ENCODE measurements at regions not wholly inside any gene's neighbourhood (a gene's known extent, or its start where the extent isn't known, plus 50 kb on each side); places are given as distances from the start of the nearest gene placed in this dataset.

GRCh38 chr11:116262370-116262769, 510.4 kb downstream of the BUD13 start:
- Histone ChIP-seq H3K27me3 (peaks cover 0 to 13% (median 4%) of the 10 kb centered on the region in 3 donors), H3K36me3 (no peaks in the 10 kb centered on the region), H3K4me1 (no peaks in the 10 kb centered on the region), H3K9me3 (no peaks in the 10 kb centered on the region), H3K27ac (no peak overlapping the region), H3K4me3 (no peak overlapping the region)
- in situ Hi-C loops (cut with MboI; ENCODE audit: low sequenced_read_pairs in 4 of 4) (loop anchor here in 1 of 4 donors (25.0 kb wide), 1 partner anchor 925 kb away; no protein-coding TSS in a partner anchor), intact Hi-C loops (cut with DNase I; ENCODE audit: low total_unique reads) (no loop called here)
- no peak for DNase-seq
- no peak for ATAC-seq
- TF ChIP-seq, protein P1, sequence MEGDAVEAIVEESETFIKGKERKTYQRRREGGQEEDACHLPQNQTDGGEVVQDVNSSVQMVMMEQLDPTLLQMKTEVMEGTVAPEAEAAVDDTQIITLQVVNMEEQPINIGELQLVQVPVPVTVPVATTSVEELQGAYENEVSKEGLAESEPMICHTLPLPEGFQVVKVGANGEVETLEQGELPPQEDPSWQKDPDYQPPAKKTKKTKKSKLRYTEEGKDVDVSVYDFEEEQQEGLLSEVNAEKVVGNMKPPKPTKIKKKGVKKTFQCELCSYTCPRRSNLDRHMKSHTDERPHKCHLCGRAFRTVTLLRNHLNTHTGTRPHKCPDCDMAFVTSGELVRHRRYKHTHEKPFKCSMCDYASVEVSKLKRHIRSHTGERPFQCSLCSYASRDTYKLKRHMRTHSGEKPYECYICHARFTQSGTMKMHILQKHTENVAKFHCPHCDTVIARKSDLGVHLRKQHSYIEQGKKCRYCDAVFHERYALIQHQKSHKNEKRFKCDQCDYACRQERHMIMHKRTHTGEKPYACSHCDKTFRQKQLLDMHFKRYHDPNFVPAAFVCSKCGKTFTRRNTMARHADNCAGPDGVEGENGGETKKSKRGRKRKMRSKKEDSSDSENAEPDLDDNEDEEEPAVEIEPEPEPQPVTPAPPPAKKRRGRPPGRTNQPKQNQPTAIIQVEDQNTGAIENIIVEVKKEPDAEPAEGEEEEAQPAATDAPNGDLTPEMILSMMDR (IDR thresholded peaks at IDR 0.05 in 4 of 5, conservative IDR thresholded peaks at IDR 0.05 in 1 of 5) = no peak
- no peak for TF ChIP-seq POLR2A (IDR thresholded peaks at IDR 0.05)

DNA sequence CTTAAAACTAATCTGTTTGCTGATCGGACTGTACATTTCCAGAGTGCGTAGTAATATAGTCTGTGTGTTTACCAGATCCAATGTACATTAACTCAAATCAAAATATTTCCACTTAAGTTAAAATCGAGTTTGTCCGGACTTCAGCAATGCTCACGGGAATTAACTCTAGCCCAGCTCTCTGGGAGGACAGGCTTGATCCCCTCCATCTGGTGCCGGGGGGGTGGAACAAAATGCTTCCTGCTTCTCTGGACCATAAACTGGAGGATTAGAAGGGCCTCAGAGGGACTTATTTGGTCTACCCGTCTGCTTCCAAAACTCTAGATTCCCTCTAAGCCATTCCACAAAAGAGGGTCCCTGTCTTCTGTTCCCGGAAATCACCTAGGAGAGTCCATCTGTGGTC, 511.2 kb downstream of the BUD13 start:
- Histone ChIP-seq H3K9me3 (no peaks in the 10 kb centered on the region), H3K36me3 (no peaks in the 10 kb centered on the region), H3K27me3 (peaks cover 0 to 13% (median 4%) of the 10 kb centered on the region in 3 donors), H3K4me1 (no peaks in the 10 kb centered on the region), H3K4me3 (no peak overlapping the region), H3K27ac (no peak overlapping the region)
- DNase-seq (no peak), ATAC-seq (no peak)
- TF ChIP-seq, protein P1 (IDR thresholded peaks at IDR 0.05 in 4 of 5, conservative IDR thresholded peaks at IDR 0.05 in 1 of 5) = no peak
- TF ChIP-seq POLR2A (IDR thresholded peaks at IDR 0.05) = no peak
- intact Hi-C loops (cut with DNase I; ENCODE audit: low total_unique reads) = no loop called here
- in situ Hi-C loops (cut with MboI; ENCODE audit: low sequenced_read_pairs in 4 of 4) = loop anchor here in 1 of 4 donors (25.0 kb wide), 1 partner anchor 924 kb away; no protein-coding TSS in a partner anchor

- H3K36me3 ChIP-seq = no peaks in the 10 kb centered on the region
- H3K9me3 ChIP-seq = no peaks in the 10 kb centered on the region
- intact Hi-C loops (cut with DNase I; ENCODE audit: low total_unique reads) (no loop called here), in situ Hi-C loops (cut with MboI; ENCODE audit: low sequenced_read_pairs in 4 of 4) (loop anchor here in 1 of 4 donors (25.0 kb wide), 1 partner anchor 922 kb away; no protein-coding TSS in a partner anchor)
- TF ChIP-seq, protein P1 (IDR thresholded peaks at IDR 0.05 in 4 of 5, conservative IDR thresholded peaks at IDR 0.05 in 1 of 5) = no peak
- no peak for TF ChIP-seq POLR2A (IDR thresholded peaks at IDR 0.05)
- peaks cover 0 to 11% (median 4%) of the 10 kb centered on the region in 3 donors for H3K27me3 ChIP-seq
- ATAC-seq (no peak), DNase-seq (no peak)
- H3K27ac ChIP-seq = no peak overlapping the region
- H3K4me3 ChIP-seq = no peak overlapping the region
- H3K4me1 ChIP-seq = no peaks in the 10 kb centered on the region
Observed at GRCh38 chr11:116258821-116259220, 514.0 kb downstream of the BUD13 start.

DNA sequence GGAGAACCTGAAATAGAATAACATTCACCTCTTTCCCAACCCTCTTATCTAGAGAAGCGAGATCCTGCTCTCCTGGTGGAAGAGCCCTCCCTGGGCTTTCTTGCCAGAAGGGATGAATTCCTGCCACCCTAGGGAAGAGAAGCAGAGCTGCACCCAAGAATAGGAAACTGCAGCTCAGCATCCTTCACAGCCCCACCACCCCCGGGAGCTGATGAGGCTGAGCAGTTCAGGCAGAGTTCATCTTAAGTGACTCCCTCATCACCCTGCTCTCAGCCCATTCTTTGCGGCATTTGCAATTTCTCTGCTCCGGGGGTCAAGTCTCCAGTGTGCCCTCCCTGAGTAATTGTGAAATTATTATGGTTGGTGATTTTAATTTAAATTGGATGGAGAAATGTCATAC, 514.9 kb downstream of the BUD13 start:
- in situ Hi-C loops (cut with MboI; ENCODE audit: low sequenced_read_pairs in 4 of 4) = loop anchor here in 1 of 4 donors (25.0 kb wide), 1 partner anchor 921 kb away; no protein-coding TSS in a partner anchor
- no peaks in the 10 kb centered on the region for H3K36me3 ChIP-seq
- DNase-seq = no peak
- H3K4me1 ChIP-seq = no peaks in the 10 kb centered on the region
- ATAC-seq = no peak
- no peak overlapping the region for H3K27ac ChIP-seq
- no peaks in the 10 kb centered on the region for H3K9me3 ChIP-seq
- no peak for TF ChIP-seq POLR2A (IDR thresholded peaks at IDR 0.05)
- TF ChIP-seq, protein P1 (IDR thresholded peaks at IDR 0.05 in 4 of 5, conservative IDR thresholded peaks at IDR 0.05 in 1 of 5) = no peak
- peaks cover 0 to 11% (median 4%) of the 10 kb centered on the region in 3 donors for H3K27me3 ChIP-seq
- intact Hi-C loops (cut with DNase I; ENCODE audit: low total_unique reads) = no loop called here
- no peak overlapping the region for H3K4me3 ChIP-seq

- no peak for DNase-seq
- Histone ChIP-seq H3K9me3 (no peaks in the 10 kb centered on the region), H3K36me3 (no peaks in the 10 kb centered on the region), H3K27ac (no peak overlapping the region), H3K27me3 (peaks cover 0 to 10% (median 4%) of the 10 kb centered on the region in 3 donors), H3K4me1 (no peaks in the 10 kb centered on the region), H3K4me3 (no peak overlapping the region)
- TF ChIP-seq POLR2A (IDR thresholded peaks at IDR 0.05) = no peak
- TF ChIP-seq, protein P1 (IDR thresholded peaks at IDR 0.05 in 4 of 5, conservative IDR thresholded peaks at IDR 0.05 in 1 of 5) = no peak
- no peak for ATAC-seq
- intact Hi-C loops (cut with DNase I; ENCODE audit: low total_unique reads) = no loop called here
- in situ Hi-C loops (cut with MboI; ENCODE audit: low sequenced_read_pairs in 4 of 4) = loop anchor here in 1 of 4 donors (25.0 kb wide), 1 partner anchor 920 kb away; no protein-coding TSS in a partner anchor
Observed at GRCh38 chr11:116257092-116257491, 515.7 kb downstream of the BUD13 start.

Measured in gastrocnemius medialis (tissue), 4 donors.